ENCODE measurements at regions not wholly inside any gene's neighbourhood (a gene's known extent, or its start where the extent isn't known, plus 50 kb on each side); places are given as distances from the start of the nearest gene placed in this dataset.

- no peak for DNase-seq (ENCODE audit: low spot score)
Observed at GRCh38 chr1:239829535-239829934, 262.1 kb upstream of the FMN2 start.

- no peak for DNase-seq (ENCODE audit: low spot score)
Observed at GRCh38 chr1:239831577-239832355, 259.9 kb upstream of the FMN2 start.

GRCh38 chr1:239833723-239834122 lies 258.0 kb upstream of the FMN2 start:
- no peak for DNase-seq (ENCODE audit: low spot score)

- no peak for DNase-seq (ENCODE audit: low spot score)
Observed at GRCh38 chr1:239835946-239836440, 255.7 kb upstream of the FMN2 start.

- no peak for DNase-seq (ENCODE audit: low spot score)
Observed at GRCh38 chr1:239840336-239840735, 251.3 kb upstream of the FMN2 start.

- no peak for DNase-seq (ENCODE audit: low spot score)
Observed at GRCh38 chr1:239840790-239841189, 250.9 kb upstream of the FMN2 start.

- no peak for DNase-seq (ENCODE audit: low spot score)
Observed at GRCh38 chr1:239841631-239842030, 250.1 kb upstream of the FMN2 start.

GRCh38 chr1:239843541-239843940 lies 248.1 kb upstream of the FMN2 start:
- no peak for DNase-seq (ENCODE audit: low spot score)

- DNase-seq (ENCODE audit: low spot score), result no peak
Observed at GRCh38 chr1:239844833-239845232, 246.8 kb upstream of the FMN2 start.

- no peak for DNase-seq (ENCODE audit: low spot score)
Observed at GRCh38 chr1:239854922-239855321, 236.8 kb upstream of the FMN2 start.

GRCh38 chr1:239856067-239856466 lies 235.6 kb upstream of the FMN2 start:
- DNase-seq (ENCODE audit: low spot score), result no peak

- DNase-seq (ENCODE audit: low spot score), result no peak
Observed at GRCh38 chr1:239856924-239857323, 234.8 kb upstream of the FMN2 start.

- DNase-seq (ENCODE audit: low spot score), result no peak
Observed at GRCh38 chr1:239858057-239858456, 233.6 kb upstream of the FMN2 start.

- DNase-seq (ENCODE audit: low spot score), result no peak
Observed at GRCh38 chr1:239858529-239858928, 233.2 kb upstream of the FMN2 start.

GRCh38 chr1:239861985-239862384 lies 229.7 kb upstream of the FMN2 start:
- DNase-seq (ENCODE audit: low spot score), result no peak

- no peak for DNase-seq (ENCODE audit: low spot score)
Observed at GRCh38 chr1:239868058-239868832, 223.4 kb upstream of the FMN2 start.

- DNase-seq (ENCODE audit: low spot score), result no peak
Observed at GRCh38 chr1:239870194-239870593, 221.5 kb upstream of the FMN2 start.

- DNase-seq (ENCODE audit: low spot score), result no peak
Observed at GRCh38 chr1:239872626-239873025, 219.1 kb upstream of the FMN2 start.

- DNase-seq (ENCODE audit: low spot score), result no peak
Observed at GRCh38 chr1:239874831-239875230, 216.9 kb upstream of the FMN2 start.

- DNase-seq (ENCODE audit: low spot score), result no peak
Observed at GRCh38 chr1:239879321-239880170, 212.1 kb upstream of the FMN2 start.

GRCh38 chr1:239882967-239883366 lies 208.7 kb upstream of the FMN2 start:
- DNase-seq (ENCODE audit: low spot score), result no peak

- no peak for DNase-seq (ENCODE audit: low spot score)
Observed at GRCh38 chr1:239884796-239885195, 206.9 kb upstream of the FMN2 start.
